ENCODE measurements at regions not wholly inside any gene's neighbourhood (a gene's known extent, or its start where the extent isn't known, plus 50 kb on each side); places are given as distances from the start of the nearest gene placed in this dataset.

DNA sequence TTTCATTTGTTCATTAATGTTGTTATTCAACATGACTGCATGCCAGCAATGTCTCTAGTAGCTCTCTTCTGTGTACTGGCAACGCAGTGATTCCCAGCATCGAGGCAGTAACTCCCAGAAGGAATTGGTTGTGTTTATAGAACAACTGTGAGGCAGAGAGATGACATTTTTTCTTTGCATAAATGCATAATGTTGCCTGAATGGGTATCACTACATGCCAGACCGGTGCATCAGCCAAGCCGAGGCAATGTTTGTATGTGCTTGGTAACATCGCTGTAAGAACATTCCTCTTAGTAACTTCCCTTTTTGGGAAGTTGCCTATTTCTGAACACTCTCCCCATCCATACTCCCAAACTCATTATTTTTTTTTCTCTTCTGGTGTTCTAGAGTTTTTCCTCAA, 182.9 kb downstream of the HTR7 start:
- peak; percentile 80 for DNase-seq (ENCODE audit: low read depth)
- TF ChIP-seq CTCF (conservative IDR thresholded peaks at IDR 0.05; ENCODE audit: low read length) = no peak
- no peak overlapping the region for H3K4me3 ChIP-seq (ENCODE audit: low read length)

- DNase-seq (ENCODE audit: low read depth) = peak; percentile 43
- no peak overlapping the region for H3K4me3 ChIP-seq (ENCODE audit: low read length)
- no peak for TF ChIP-seq CTCF (conservative IDR thresholded peaks at IDR 0.05; ENCODE audit: low read length)
Observed at GRCh38 chr10:90675621-90676020, 182.2 kb downstream of the HTR7 start.
